ENCODE measurements at regions not wholly inside any gene's neighbourhood (a gene's known extent, or its start where the extent isn't known, plus 50 kb on each side); places are given as distances from the start of the nearest gene placed in this dataset.

GRCh38 chr3:127354761-127355160, 66.9 kb upstream of the PRR20G start:
- TF ChIP-seq MYC (IDR thresholded peaks at IDR 0.05; ENCODE audit: low read depth, low read length) (no peak), MAX (IDR thresholded peaks at IDR 0.05; ENCODE audit: low read depth, low read length) (no peak), CTCF (IDR thresholded peaks at IDR 0.05; ENCODE audit: low read depth, low read length) (no peak), POLR2A (IDR thresholded peaks at IDR 0.05; ENCODE audit: extremely low read depth, insufficient read length) (no peak)
- no peak overlapping the region for H3K4me3 ChIP-seq (ENCODE audit: low read depth, low read length)
- no peak for DNase-seq (ENCODE audit: low read depth)

DNA sequence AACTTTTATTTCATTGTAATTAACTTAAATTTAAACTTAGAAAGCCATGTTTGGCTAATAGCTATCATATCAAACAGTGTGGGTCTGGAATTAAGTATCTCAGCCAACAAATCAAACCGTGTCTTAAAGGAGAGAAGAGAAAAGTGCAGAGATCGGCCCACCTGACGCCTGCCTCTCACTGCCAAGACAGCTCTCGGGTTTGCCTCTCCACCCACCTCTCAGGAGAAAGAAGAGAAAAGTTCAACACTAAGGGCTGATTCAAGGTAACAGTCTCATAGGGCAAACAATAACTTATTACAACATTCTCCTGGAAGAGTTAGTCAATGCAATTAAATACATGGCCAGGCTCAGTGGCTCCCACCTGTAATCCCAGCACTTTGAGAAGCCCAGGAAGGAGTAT, 64.8 kb upstream of the PRR20G start:
- DNase-seq (ENCODE audit: low read depth) = no peak
- no peak overlapping the region for H3K4me3 ChIP-seq (ENCODE audit: low read depth, low read length)
- TF ChIP-seq MAX (IDR thresholded peaks at IDR 0.05; ENCODE audit: low read depth, low read length) (no peak), POLR2A (IDR thresholded peaks at IDR 0.05; ENCODE audit: extremely low read depth, insufficient read length) (no peak), MYC (IDR thresholded peaks at IDR 0.05; ENCODE audit: low read depth, low read length) (no peak), CTCF (IDR thresholded peaks at IDR 0.05; ENCODE audit: low read depth, low read length) (no peak)

DNA sequence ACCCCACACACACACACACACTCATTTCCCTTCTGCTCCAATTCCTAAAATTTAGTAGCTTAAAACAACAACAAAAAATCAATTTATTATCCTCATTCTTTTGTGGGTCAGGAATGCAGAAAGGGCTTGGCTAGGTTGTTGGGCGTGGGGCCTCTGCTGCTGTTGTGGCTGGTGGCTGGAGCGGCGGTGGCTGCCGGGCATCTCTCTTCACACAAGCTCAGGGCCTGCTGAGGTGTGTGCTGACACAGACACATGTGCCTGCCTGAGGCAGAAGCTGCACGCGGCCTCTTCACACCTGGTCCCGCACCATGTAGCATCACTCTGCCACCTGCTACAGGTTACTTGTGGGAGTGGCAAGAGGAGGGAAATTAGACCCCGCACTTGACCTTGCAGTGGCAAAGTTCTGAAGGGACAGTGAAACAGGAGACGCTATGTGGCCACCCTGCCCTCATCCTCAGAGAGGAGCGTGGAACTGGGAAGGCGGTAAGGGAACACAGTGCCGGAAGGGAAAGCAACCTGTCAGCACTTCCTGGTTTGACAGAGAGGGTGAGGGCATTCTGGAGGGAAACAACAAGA, 64.0 kb upstream of the PRR20G start:
- TF ChIP-seq CTCF (IDR thresholded peaks at IDR 0.05; ENCODE audit: low read depth, low read length) = no peak
- TF ChIP-seq MAX (IDR thresholded peaks at IDR 0.05; ENCODE audit: low read depth, low read length) = no peak
- TF ChIP-seq POLR2A (IDR thresholded peaks at IDR 0.05; ENCODE audit: extremely low read depth, insufficient read length) = no peak
- TF ChIP-seq MYC (IDR thresholded peaks at IDR 0.05; ENCODE audit: low read depth, low read length) = no peak
- H3K4me3 ChIP-seq (ENCODE audit: low read depth, low read length) = no peak overlapping the region
- no peak for DNase-seq (ENCODE audit: low read depth)

GRCh38 chr3:127351321-127351720, 63.5 kb upstream of the PRR20G start:
- H3K4me3 ChIP-seq (ENCODE audit: low read depth, low read length) = no peak overlapping the region
- DNase-seq (ENCODE audit: low read depth) = no peak
- TF ChIP-seq MAX (IDR thresholded peaks at IDR 0.05; ENCODE audit: low read depth, low read length) (no peak), POLR2A (IDR thresholded peaks at IDR 0.05; ENCODE audit: extremely low read depth, insufficient read length) (no peak), CTCF (IDR thresholded peaks at IDR 0.05; ENCODE audit: low read depth, low read length) (no peak), MYC (IDR thresholded peaks at IDR 0.05; ENCODE audit: low read depth, low read length) (no peak)

DNA sequence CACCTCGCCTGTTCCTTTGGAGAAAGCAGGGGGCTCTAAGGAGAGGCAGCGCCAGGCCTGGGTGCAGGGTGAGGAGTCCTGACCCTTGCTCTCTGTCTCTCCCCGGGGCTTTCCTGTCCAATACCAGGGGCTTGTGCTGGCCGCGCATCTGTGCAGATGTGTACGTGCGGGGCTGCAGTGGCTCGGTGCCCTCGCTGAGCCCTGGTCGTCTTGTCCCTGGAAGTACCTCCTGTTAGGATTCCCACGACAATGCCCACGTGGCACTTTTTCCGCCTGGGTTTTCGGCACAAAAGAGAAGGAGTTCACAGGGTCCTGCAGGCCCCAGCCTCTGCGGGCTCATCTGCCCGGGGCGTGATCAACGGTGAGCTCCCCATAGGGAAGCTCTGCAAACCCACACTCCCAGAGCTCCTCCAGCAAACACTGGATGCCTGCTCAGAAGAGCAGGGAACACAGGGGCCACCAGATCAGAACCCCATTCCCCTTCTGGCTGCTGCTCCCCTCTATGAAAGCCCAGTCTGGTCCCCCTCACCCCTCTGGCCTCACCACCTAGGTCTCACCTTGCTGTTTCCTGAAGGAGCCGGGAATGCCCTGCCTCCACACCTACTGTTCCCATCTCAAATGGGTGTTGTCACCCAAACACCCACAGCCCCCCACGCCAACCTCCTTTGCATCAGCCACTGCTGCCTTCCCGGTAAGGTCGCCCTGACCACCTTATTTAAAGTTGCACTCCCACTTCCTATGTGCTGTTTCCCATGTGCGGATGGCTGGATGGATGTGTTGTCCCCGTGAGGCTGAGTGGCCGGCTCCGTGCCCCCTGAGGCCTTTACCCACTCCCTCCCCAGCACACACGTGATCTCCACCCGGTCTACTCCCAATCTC, 62.6 kb upstream of the PRR20G start:
- TF ChIP-seq POLR2A (IDR thresholded peaks at IDR 0.05; ENCODE audit: extremely low read depth, insufficient read length) (no peak), MYC (IDR thresholded peaks at IDR 0.05; ENCODE audit: low read depth, low read length) (no peak), MAX (IDR thresholded peaks at IDR 0.05; ENCODE audit: low read depth, low read length) (no peak), CTCF (IDR thresholded peaks at IDR 0.05; ENCODE audit: low read depth, low read length) (no peak)
- DNase-seq (ENCODE audit: low read depth) = no peak
- no peak overlapping the region for H3K4me3 ChIP-seq (ENCODE audit: low read depth, low read length)

All from NB4 (cell line).